B cell (primary cell): ENCODE measurements at regions not wholly inside any gene's neighbourhood (a gene's known extent, or its start where the extent isn't known, plus 50 kb on each side); places are given as distances from the start of the nearest gene placed in this dataset.
"Not testable (repeated sequence)": the region's sequence is repeated elsewhere in the genome, so short reads cannot be mapped to it uniquely, and the experiment has no call there.

Source experiments
- CTCF ChIP-seq: fragments of 200-600 bp; IDR thresholded peaks from one replicate; pipeline ENCODE4 v1.8.0; 2022; ENCODE audit warnings: antibody characterized with exemption, mild to moderate bottlenecking
- EZH2 ChIP-seq: IDR thresholded peaks from 2 replicates; pipeline ENCODE4 v1.6.1; 2012; ENCODE audit warnings: borderline replicate concordance, low read depth, mild to moderate bottlenecking, moderate library complexity, low read length; ENCODE audit not compliant: insufficient read depth, poor library complexity, severe bottlenecking

GRCh38 chr5:21571196-21571595 is 1281.9 kb downstream of the CDH12 start:
- TF ChIP-seq EZH2, CTCF: not testable (repeated sequence)
